ENCODE measurements at regions not wholly inside any gene's neighbourhood (a gene's known extent, or its start where the extent isn't known, plus 50 kb on each side); places are given as distances from the start of the nearest gene placed in this dataset.

- Histone ChIP-seq H2BK5ac (ENCODE audit: low read depth, low read length, poor library complexity, severe bottlenecking) (no peak overlapping the region), H3K9ac (ENCODE audit: low read depth, low read length) (no peak overlapping the region), H2AK9ac (replicated peaks; ENCODE audit: low read depth, low read length, poor library complexity) (no peak overlapping the region), H3K79me1 (ENCODE audit: low read depth in 1 of 2, low read length in 2 of 2) (no peaks in the 10 kb centered on the region), H3K9me1 (ENCODE audit: insufficient read depth, low read length) (no peaks in the 10 kb centered on the region), H2BK120ac (ENCODE audit: low read depth, low read length) (no peak overlapping the region), H3K56ac (ENCODE audit: extremely low read depth, insufficient read depth, low read length) (no peak overlapping the region), H3K14ac (replicated peaks; ENCODE audit: low read depth, low read length) (no peak overlapping the region), H4K91ac (ENCODE audit: insufficient read depth, low read depth, low read length) (no peak overlapping the region), H2BK15ac (ENCODE audit: low read depth, low read length) (no peak overlapping the region), H3K23ac (ENCODE audit: low read depth, low read length) (no peak overlapping the region), H2BK20ac (ENCODE audit: low read depth, low read length) (no peak overlapping the region), H4K20me1 (ENCODE audit: insufficient read depth, low read length) (no peaks in the 10 kb centered on the region), H4K5ac (ENCODE audit: low read depth, low read length) (no peak overlapping the region), H3K4ac (ENCODE audit: low read depth, low read length) (no peak overlapping the region), H3K27me3 (ENCODE audit: control insufficient read depth, insufficient read depth, low read length) (no peaks in the 10 kb centered on the region), H3K4me2 (ENCODE audit: low read depth, low read length) (no peak overlapping the region), H3K9me3 (ENCODE audit: control insufficient read depth, insufficient read depth, low read length) (peaks cover 17% of the 10 kb centered on the region), H2AFZ (replicated peaks; ENCODE audit: low read length, poor library complexity) (no peak overlapping the region), H3K4me1 (ENCODE audit: control insufficient read depth, insufficient read depth, low read length) (no peaks in the 10 kb centered on the region), H2AK5ac (ENCODE audit: low read depth, low read length) (no peak overlapping the region), H3K4me3 (ENCODE audit: insufficient read depth, low read depth, low read length) (no peak overlapping the region), H3K27ac (ENCODE audit: insufficient read depth, low read length) (no peak overlapping the region), H4K8ac (ENCODE audit: low read depth in 2 of 2, low read length in 2 of 2) (no peak overlapping the region), H3K36me3 (ENCODE audit: control insufficient read depth, insufficient read depth, low read length) (no peaks in the 10 kb centered on the region), H3K18ac (ENCODE audit: low read depth, low read length) (no peak overlapping the region)
- in situ Hi-C loops (cut with MboI; ENCODE audit: low sequenced_read_pairs) (no loop called here), intact Hi-C loops (cut with micrococcal nuclease) (no loop called here), dilution Hi-C loops (cut with HindIII; ENCODE audit: low sequenced_read_pairs, unreplicated experiment) (no loop called here)
- TF ChIP-seq RFX5 (IDR thresholded peaks at IDR 0.05; ENCODE audit: low read depth, low read length) (no peak), NFE2L2 (IDR thresholded peaks at IDR 0.05; ENCODE audit: low read depth, low read length) (no peak), FOS (IDR thresholded peaks at IDR 0.05; ENCODE audit: low read depth, low read length) (no peak), CTCF (conservative IDR thresholded peaks at IDR 0.05; ENCODE audit: low read depth, low read length) (no peak)
- WGBS, 2 experiments (ENCODE audit: extremely low coverage in 2 of 2, insufficient read length in 1 of 2), result 43% methylated on average over 1 of the region's 3 CpGs; no CpG with 5 or more reads in 1 of the 2 experiments
- DNase-seq (no peak), ATAC-seq (ENCODE audit: low read depth) (no peak)
- CTCF ChIA-PET, result no interaction called here
- POLR2A ChIA-PET (ENCODE audit: unreplicated experiment), result no interaction called here
- BruUV-seq (replicated peaks), result no TSS peak
Observed at GRCh38 chr3:7950890-7951289, 550.7 kb upstream of the LMCD1 start.

All from IMR-90 (cell line).